ENCODE measurements at regions not wholly inside any gene's neighbourhood (a gene's known extent, or its start where the extent isn't known, plus 50 kb on each side); places are given as distances from the start of the nearest gene placed in this dataset.

DNA sequence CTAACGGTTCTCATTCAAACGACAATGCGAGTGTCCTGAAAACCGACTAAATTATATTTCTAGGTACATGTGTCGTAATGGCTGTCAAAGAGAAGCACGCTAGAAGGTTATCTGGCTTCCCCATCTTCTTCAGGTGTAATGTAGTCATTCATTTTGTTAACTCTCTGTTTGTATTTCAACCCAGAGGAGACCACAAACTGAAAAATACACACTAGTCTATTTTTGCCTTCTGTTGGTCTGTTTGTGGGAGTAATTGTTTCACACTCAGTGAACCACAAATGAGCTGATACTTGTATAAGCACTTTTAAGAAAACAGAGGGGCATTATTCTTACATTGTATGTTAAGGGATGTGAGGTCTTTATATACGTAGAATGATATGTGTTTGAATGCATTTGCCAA, 305.9 kb downstream of the GATA3 start:
- Histone ChIP-seq H4K20me1 (replicated peaks; ENCODE audit: control insufficient read depth, extremely low read depth, insufficient read depth, low read length) (no peaks in the 10 kb centered on the region), H3K9ac (replicated peaks; ENCODE audit: extremely low read depth, insufficient read depth, low read length) (no peak overlapping the region), H3K4me2 (ENCODE audit: insufficient read depth, low read length) (no peak overlapping the region), H3K79me2 (ENCODE audit: control insufficient read depth, insufficient read depth, low read length) (no peaks in the 10 kb centered on the region), H3K4me1 (ENCODE audit: control insufficient read depth, extremely low read depth, insufficient read depth, low read length) (no peaks in the 10 kb centered on the region), H3K27me3 (ENCODE audit: control insufficient read depth in 2 of 2, insufficient read depth in 2 of 2, low read length in 2 of 2) (peaks cover 0 to 9% of the 10 kb centered on the region in 2 experiments), H3K4me3 (replicated peaks in 1 of 3; ENCODE audit: insufficient read depth in 1 of 3, low read depth in 1 of 3, low read length in 3 of 3) (no peak overlapping the region), H3K36me3 (ENCODE audit: control insufficient read depth in 2 of 2, extremely low read depth in 1 of 2, insufficient read depth in 2 of 2, low read length in 2 of 2) (no peaks in the 10 kb centered on the region), H2AFZ (ENCODE audit: low read depth, low read length) (no peak overlapping the region), H3K9me1 (replicated peaks; ENCODE audit: control insufficient read depth, extremely low read depth, insufficient read depth, low read length) (no peaks in the 10 kb centered on the region), H3K27ac (ENCODE audit: insufficient read depth, low read depth, low read length) (no peak overlapping the region), H3K9me3 (replicated peaks; ENCODE audit: control insufficient read depth, insufficient read depth, low read length) (no peaks in the 10 kb centered on the region)
- no peak for TF ChIP-seq MAX (IDR thresholded peaks at IDR 0.05; ENCODE audit: insufficient read depth, insufficient read length)
- no peak for TF ChIP-seq MYC (IDR thresholded peaks at IDR 0.05; ENCODE audit: low read depth, low read length)
- TF ChIP-seq JUN (IDR thresholded peaks at IDR 0.05; ENCODE audit: borderline replicate concordance, insufficient read depth, insufficient read length, low read depth) = no peak
- no peak for TF ChIP-seq FOS (IDR thresholded peaks at IDR 0.05; ENCODE audit: borderline replicate concordance, insufficient read depth, low read length)
- TF ChIP-seq CTCF (IDR thresholded peaks at IDR 0.05; ENCODE audit: extremely low read depth in 1 of 2, insufficient read depth in 1 of 2, low read depth in 1 of 2, low read length in 2 of 2) = no peak
- no peak for TF ChIP-seq EZH2 (IDR thresholded peaks at IDR 0.05; ENCODE audit: borderline replicate concordance, low read depth, low read length, severe bottlenecking)
- no peak for TF ChIP-seq POLR2AphosphoS5 (IDR thresholded peaks at IDR 0.05; ENCODE audit: insufficient read depth, low read depth, low read length)
- no peak for TF ChIP-seq POLR2A (IDR thresholded peaks at IDR 0.05; ENCODE audit: low read depth, low read length)
- TF ChIP-seq GATA2 (IDR thresholded peaks at IDR 0.05; ENCODE audit: insufficient read depth, insufficient read length, low read depth, low read length) = no peak
- BruUV-seq (replicated peaks) = no TSS peak
- dilution Hi-C loops (cut with MboI; ENCODE audit: extremely low pct_ligation_motif_present, low sequenced_read_pairs) (no loop called here), intact Hi-C loops (cut with micrococcal nuclease) (no loop called here)
- POLR2A ChIA-PET = no interaction called here
- FAIRE-seq (no peak), DNase-seq (ENCODE audit: low read depth, low spot score) (no peak)
- CTCF ChIA-PET = no interaction called here

Measured in endothelial cell of umbilical vein (primary cell).